ENCODE measurements at regions not wholly inside any gene's neighbourhood (a gene's known extent, or its start where the extent isn't known, plus 50 kb on each side); places are given as distances from the start of the nearest gene placed in this dataset.

- no peak for DNase-seq (ENCODE audit: low spot score)
Observed at GRCh38 chr11:27604416-27604815, 95.8 kb downstream of the BDNF start.

DNA sequence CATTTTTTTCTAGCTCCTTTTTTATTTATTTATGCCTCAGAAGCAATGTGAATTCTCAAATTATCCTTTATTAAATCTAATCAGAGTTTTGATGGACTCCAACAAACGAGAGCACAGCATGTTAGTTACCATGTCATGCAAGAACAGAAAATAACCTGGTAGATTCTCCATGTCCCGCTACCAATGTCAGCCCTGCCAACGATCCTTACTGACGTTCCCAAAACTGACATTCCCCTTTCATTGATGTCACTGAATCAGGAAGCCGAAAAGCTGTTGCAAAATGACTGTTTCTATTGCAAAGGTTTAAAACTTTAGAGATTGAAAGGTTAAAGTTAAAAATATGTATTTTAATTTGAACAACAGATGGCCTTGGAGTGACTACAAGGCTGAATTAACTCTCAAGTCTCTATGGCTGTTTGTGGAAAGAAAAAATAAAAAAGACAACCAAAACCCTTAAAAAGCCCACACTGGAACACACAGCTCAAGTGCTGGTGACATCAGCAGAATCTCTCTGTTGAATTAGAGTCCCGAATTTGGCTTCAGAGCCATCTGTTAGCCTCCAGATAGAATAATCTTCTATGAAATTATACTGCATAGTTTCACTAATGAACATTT is 96.8 kb downstream of the BDNF start:
- DNase-seq (ENCODE audit: low spot score) = no peak

- DNase-seq (ENCODE audit: low spot score) = peak; percentile 88
Observed at GRCh38 chr11:27600656-27601055, 94.1 kb upstream of the LIN7C start.

DNA sequence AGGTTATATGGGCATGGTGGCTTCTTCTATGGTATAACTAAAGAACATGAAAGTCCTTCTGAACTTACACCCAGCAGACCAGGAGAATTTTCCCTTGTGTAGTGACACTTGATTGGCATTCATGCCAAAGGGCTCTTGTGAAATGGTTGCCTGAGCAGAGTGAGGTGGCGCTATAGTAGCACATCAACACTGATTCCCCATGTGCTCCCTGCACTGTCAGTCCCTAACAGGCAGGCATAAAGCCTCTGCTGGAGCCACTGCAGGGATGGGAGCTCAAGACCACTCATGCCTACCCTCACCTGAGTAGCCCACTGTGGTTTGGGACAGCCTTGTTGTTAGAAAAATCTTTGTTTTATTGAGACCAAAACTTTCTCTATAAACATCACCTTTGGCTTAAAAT is 92.6 kb upstream of the LIN7C start:
- no peak for DNase-seq (ENCODE audit: low spot score)

GRCh38 chr11:27596802-27597201 is 90.2 kb upstream of the LIN7C start:
- no peak for DNase-seq (ENCODE audit: low spot score)

- no peak for DNase-seq (ENCODE audit: low spot score)
Observed at GRCh38 chr11:27596388-27596787, 89.8 kb upstream of the LIN7C start.

- DNase-seq (ENCODE audit: low spot score) = no peak
Observed at GRCh38 chr11:27592098-27592780, 85.7 kb upstream of the LIN7C start.

- no peak for DNase-seq (ENCODE audit: low spot score)
Observed at GRCh38 chr11:27582621-27583020, 76.1 kb upstream of the LIN7C start.

DNA sequence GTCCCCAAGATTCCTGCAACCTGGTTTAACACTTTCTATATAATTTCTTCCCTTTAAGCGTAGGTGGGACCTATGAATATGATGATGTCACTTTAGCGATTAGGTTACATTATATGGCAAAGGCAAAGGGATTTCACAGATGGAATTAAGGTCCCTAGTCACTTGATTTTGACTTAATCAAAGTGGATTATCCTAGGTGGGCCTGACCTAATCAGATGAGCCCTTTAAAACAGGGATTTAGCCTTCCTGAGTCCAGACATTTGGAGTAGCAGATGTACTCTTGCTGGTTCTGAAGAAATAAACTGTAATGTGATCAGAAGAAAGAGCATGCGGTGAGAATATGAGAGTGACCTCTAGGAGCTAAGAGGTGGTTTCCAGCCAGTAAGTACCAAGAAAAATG is 67.8 kb upstream of the LIN7C start:
- no peak for DNase-seq (ENCODE audit: low spot score)

DNA sequence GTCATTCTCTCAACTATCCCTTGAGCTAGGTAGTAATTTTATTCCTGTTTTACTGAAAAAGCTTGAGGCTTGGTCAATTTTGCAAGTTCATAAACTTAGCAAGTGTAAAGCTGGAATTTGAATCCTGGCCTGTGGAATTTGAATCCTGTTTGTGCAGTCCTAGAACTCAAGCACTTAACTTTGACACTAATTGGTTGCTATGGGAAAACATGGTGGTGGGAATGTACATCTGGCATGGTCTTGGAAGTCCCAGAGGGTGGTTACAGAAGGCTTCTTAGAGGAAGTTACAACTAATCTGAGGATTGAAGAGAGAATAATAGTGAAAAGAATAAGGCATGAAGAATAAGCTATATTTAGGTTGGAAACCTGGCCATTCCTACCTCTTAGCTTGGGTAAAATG is 66.5 kb upstream of the LIN7C start:
- no peak for DNase-seq (ENCODE audit: low spot score)

DNA sequence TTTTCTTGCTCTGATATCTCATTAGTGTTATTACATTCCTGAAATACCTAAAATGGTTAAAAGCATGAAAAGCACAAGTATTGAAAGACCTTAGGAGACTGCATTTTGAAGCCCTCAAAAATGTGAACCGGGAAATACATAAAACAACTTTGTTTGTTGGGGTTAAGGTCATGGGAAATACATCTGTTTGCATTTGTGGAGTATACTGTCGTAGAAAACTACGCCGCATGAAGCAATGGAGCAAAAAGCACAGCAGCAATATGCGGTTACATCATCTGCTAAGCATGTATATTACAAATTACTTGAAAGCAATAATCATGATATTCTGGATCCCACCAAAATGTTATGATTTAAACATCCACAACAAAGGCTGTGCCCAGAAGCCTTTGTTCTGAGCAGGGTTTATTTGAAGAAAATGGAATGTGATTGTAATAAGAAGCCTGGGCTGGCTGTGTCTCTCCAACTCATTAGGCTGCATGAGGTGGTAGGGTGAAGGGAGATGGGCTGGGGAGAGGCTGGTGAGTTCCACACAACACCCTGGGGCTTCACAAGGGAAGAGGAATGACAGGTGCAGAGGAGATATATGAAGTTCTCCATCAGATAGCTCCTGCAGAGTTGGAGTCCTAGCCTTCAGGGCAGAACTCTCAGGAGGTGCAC is 64.7 kb upstream of the LIN7C start:
- DNase-seq (ENCODE audit: low spot score) = no peak

- no peak for DNase-seq (ENCODE audit: low spot score)
Observed at GRCh38 chr11:27570542-27570941, 64.0 kb upstream of the LIN7C start.

DNA sequence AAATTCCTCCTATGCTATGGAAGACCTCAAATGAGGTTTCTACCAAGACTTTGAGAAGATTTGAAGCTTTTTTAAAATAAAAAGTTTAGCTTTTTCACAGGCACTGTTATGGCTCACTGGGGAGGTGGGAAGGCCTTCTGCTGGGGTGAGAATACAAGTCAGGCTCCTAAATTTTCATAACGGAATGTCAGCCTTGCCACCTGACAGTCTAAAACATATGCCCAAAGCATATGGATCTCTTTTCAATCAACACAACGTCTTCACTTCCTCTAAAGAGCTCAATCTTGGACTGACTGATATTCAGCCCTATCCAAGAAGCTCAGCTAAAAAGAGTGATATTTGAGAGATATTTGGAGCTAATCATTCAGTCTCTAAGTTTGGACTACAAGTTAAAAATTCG is 57.1 kb upstream of the LIN7C start:
- no peak for DNase-seq (ENCODE audit: low spot score)

DNA sequence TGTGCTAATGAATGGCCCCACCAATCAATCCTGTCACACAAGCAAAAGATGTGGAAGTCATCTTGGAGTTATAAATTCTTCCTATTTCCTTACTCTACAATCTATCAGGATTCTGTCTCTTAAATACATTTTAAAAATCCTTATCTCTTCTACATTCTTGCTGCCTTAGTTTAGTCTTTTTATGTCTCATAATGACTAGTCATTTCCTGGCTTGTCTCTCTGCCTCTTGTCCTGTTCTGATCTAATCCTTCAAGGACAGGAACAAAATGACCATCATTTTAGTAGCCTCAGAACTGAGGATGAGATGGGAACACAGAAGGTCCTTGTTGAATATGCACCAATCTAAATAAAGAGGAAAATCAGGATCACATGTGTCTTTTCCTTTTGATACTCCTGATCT is 56.6 kb upstream of the LIN7C start:
- DNase-seq (ENCODE audit: low spot score) = no peak

DNA sequence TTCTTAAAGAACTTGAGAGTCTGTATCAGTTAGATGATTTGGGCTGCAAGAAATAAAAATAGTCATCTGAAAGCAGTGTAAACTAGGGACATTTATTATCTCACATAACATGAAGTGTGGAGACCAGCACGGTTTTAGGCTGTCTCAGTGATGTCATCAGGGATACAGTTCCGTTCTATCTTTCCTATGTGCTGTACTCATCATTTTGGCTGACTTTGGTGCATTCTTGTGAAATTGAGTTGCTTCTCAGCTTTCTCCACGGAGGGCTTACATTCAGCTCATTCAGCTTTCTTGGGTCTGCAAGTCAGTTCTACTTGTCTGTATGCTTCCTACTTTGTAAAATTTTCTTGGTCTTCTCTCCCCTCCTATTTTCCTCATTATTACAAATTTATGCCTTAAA is 51.8 kb upstream of the LIN7C start:
- DNase-seq (ENCODE audit: low spot score) = no peak

DNA sequence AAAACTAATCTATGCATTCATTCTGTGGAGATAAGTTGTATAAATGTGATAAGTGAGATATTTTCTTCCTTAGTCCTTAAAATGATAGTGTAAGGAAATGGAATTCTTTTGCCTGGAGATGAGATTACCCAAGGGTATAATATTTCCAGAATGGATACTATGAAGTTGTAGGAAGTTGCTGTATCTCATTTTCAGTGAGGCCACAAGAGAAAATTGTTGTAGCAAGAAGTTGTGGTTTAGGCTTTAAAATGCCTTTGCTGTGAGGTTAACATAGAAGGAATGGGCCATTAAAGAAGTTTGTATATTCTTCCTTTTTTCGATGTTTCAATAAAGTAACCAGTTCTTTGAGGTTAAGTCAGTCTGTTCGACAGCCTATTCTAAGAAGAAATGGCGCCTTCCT is 50.7 kb upstream of the LIN7C start:
- no peak for DNase-seq (ENCODE audit: low spot score)
